RKO (cell line): ENCODE measurements at regions not wholly inside any gene's neighbourhood (a gene's known extent, or its start where the extent isn't known, plus 50 kb on each side); places are given as distances from the start of the nearest gene placed in this dataset.
"Not testable (repeated sequence)": the region's sequence is repeated elsewhere in the genome, so short reads cannot be mapped to it uniquely, and the experiment has no call there.

ENCODE experiments used
- DNase-seq: peaks from one replicate; pipeline ENCODE4 v3.0.0-alpha.2; 2016; ENCODE audit warnings: low spot score

GRCh38 chr21:9836547-9836946 lies 684.8 kb upstream of the TPTE start:
- DNase-seq: not testable (repeated sequence)

- DNase-seq: not testable (repeated sequence)
These were observed 684.4 kb upstream of the TPTE start for GRCh38 chr21:9837001-9837400.

GRCh38 chr21:9837526-9837925 lies 683.9 kb upstream of the TPTE start:
- not testable (repeated sequence) for DNase-seq

GRCh38 chr21:9837946-9838737 lies 683.2 kb upstream of the TPTE start:
- no peak for DNase-seq

GRCh38 chr21:9838738-9839642 lies 682.4 kb upstream of the TPTE start:
- DNase-seq: no peak

GRCh38 chr21:9844106-9844505 lies 677.3 kb upstream of the TPTE start:
- not testable (repeated sequence) for DNase-seq

GRCh38 chr21:9847511-9847910 lies 673.9 kb upstream of the TPTE start:
- DNase-seq: not testable (repeated sequence)

- DNase-seq: not testable (repeated sequence)
These were observed 670.2 kb upstream of the TPTE start for GRCh38 chr21:9851166-9851565.

GRCh38 chr21:9851695-9852094 lies 669.7 kb upstream of the TPTE start:
- not testable (repeated sequence) for DNase-seq

- DNase-seq: not testable (repeated sequence)
These were observed 663.8 kb upstream of the TPTE start for GRCh38 chr21:9857563-9857962.

GRCh38 chr21:9859865-9860264 lies 661.5 kb upstream of the TPTE start:
- not testable (repeated sequence) for DNase-seq

- not testable (repeated sequence) for DNase-seq
These were observed 658.9 kb upstream of the TPTE start for GRCh38 chr21:9862456-9862855.

- not testable (repeated sequence) for DNase-seq
These were observed 653.6 kb upstream of the TPTE start for GRCh38 chr21:9867815-9868214.

GRCh38 chr21:9873096-9873495 lies 648.3 kb upstream of the TPTE start:
- DNase-seq: not testable (repeated sequence)

- DNase-seq: not testable (repeated sequence)
These were observed 647.2 kb upstream of the TPTE start for GRCh38 chr21:9874136-9874535.

- not testable (repeated sequence) for DNase-seq
These were observed 640.0 kb upstream of the TPTE start for GRCh38 chr21:9881430-9881829.

- DNase-seq: not testable (repeated sequence)
These were observed 638.3 kb upstream of the TPTE start for GRCh38 chr21:9883047-9883446.

GRCh38 chr21:9883571-9884282 lies 637.7 kb upstream of the TPTE start:
- DNase-seq: not testable (repeated sequence)

- not testable (repeated sequence) for DNase-seq
These were observed 632.9 kb upstream of the TPTE start for GRCh38 chr21:9888500-9888899.

GRCh38 chr21:9903579-9903978 lies 617.8 kb upstream of the TPTE start:
- DNase-seq: not testable (repeated sequence)

GRCh38 chr21:9914135-9914534 lies 607.2 kb upstream of the TPTE start:
- not testable (repeated sequence) for DNase-seq

- DNase-seq: not testable (repeated sequence)
These were observed 601.9 kb upstream of the TPTE start for GRCh38 chr21:9919446-9919845.
